NCI-H82 treated with DMSO at 0.1 percent for 48 hours (cell line): ENCODE measurements at regions not wholly inside any gene's neighbourhood (a gene's known extent, or its start where the extent isn't known, plus 50 kb on each side); places are given as distances from the start of the nearest gene placed in this dataset.

ENCODE experiments used
- DNase-seq: peaks from one replicate; lab custom pipeline; 2025; ENCODE audit not compliant: unreplicated experiment; lab: John Stamatoyannopoulos, UW

- no peak for DNase-seq
Measured at GRCh38 chr22:46089426-46090035, 60.8 kb upstream of the PPARA start.

DNA sequence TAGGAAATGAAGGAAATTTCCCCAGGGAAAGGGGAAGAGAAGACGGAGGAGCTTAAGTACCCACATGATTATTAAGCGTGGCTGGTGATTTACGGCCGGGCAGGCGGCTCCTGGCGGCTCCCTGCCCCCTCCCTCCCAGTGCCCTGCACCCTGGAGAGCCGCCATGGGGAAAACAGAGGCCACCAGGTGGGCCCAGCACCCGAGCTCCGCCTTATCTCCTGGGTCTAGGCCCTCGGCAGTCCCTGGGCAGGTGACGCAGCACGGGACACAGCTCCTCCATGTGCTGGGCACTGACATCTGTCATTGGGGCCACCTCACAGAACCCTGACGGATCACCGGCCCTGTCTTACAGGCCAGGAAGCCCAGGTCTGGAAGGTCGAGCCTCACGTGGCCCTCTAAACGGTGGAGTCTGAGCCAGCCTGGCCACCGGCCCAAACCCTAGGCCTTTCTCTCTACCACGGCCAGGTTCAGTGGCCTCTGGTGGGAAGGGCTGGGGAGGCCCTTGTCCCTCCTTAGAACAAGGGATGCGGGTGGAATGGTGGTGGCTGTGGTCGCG is 60.2 kb upstream of the PPARA start:
- no peak for DNase-seq

GRCh38 chr22:46090631-46091201 is 59.6 kb upstream of the PPARA start:
- DNase-seq = no peak

DNA sequence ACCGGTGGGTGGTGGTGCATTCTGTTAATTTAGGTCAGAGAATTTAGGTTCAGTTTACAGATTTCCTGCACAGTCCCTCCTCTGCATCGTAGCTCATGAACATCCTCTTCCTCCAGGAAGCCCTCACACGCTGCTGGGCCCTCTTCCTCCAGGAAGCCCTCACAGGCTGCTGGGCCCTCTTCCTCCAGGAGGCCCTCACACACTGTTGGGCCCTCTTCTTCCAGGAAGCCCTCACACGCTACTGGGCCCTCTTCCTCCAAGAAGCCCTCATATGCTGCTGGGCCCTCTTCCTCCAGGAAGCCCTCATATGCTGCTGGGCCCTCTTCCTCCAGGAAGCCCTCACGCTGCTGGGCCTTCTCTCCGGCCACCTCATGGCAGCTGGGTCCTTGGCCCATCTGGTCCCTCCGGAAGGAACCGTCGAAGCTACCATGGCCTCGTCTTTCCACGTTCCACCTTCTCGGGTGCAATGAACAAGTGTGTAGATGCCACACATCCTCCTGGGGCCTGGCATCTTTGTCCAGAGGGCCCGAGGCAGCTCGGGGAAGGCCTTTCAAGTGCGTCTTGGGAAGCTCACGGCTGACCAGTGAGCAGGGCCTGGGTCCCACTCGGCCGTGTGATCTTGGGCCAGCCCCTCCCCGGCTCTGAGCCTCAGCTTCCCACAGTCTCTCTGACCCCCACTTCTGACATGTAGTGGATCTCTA is 58.9 kb upstream of the PPARA start:
- no peak for DNase-seq

GRCh38 chr22:46092011-46092410 is 58.3 kb upstream of the PPARA start:
- no peak for DNase-seq

GRCh38 chr22:46092670-46093410 is 57.5 kb upstream of the PPARA start:
- no peak for DNase-seq

- no peak for DNase-seq
Measured at GRCh38 chr22:46093796-46094195, 56.5 kb upstream of the PPARA start.

GRCh38 chr22:46094676-46095075 is 55.6 kb upstream of the PPARA start:
- DNase-seq = no peak

- DNase-seq = no peak
Measured at GRCh38 chr22:46096051-46096450, 54.3 kb upstream of the PPARA start.

DNA sequence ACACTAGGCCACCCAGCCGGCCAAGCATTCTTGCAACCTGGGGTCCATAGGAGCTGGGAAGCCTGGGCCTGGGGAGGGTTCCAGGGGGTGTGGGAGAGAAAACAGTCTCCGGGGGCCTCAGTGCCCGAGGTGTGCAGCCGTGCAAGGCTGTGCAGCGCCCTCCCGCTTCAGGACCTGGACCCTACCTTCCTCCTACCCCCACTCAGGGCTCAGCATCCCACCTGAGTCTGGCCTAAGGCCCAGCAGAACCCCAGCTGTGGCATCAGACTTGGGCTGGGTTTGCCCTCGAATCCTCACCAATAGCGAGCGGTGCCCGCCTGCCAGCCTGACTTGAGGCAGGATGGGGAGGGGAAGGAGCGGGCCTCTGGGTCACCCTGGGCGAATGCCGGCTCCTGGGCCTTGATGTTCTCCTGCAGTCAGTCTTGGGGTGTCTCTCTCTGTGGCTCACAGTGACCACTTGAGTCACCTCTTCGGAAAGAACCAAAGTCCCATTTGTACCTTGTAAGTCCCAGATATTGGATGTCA is 53.6 kb upstream of the PPARA start:
- no peak for DNase-seq

DNA sequence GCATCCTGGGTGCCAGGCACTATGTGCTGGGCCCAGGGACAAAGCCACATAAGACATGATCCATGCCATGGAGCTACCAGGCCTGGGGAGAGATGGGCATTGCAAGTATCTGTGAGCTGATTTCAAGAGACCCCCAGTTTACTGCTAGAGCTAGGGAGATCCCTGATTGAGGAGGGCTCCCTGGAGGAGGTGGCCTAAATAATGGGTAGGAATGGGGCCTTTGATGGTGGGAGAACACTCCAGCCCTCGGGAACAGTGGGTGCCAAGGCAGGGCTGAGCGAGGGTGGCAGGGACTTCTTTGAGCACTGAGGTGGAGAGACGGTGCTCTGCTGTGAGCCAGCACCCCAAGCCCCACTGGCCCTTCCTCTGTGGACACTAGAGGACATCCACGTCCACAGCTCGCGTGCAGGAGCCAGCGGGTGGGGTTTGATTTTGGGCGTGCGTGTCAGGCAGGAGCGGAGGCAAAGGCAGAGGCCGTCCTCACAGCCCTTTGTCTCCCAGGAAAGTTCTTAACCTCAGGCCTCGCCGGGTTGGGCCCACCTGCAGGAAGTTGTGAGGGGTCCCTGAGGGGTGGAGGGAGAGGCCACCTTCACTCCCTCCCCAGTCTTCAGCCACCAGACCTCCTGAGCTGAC is 52.9 kb upstream of the PPARA start:
- DNase-seq = no peak

GRCh38 chr22:46098525-46099475 is 51.5 kb upstream of the PPARA start:
- no peak for DNase-seq

DNA sequence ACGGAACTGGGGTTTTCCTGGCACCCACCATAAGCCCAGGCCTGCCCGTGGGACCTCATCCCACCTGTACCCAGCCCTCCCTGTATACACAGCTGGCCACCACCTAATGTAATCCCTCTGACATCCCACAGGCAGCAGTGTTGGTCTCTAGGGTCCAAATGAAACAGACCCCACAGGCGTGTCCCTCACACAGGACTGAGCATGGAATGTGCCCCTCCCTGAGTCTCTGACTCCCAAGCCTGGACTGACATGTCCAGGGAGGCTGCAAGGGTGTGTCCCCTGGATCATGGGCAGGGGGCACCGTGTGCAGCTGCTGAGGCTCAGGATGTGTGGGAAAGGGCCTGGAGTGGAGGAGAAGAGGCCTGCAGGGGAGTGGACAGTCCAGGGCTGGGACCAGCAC is 50.6 kb upstream of the PPARA start:
- DNase-seq = no peak

GRCh38 chr22:46100401-46101105 is 49.8 kb upstream of the PPARA start:
- DNase-seq = no peak
